T-cell (primary cell): ENCODE measurements at regions not wholly inside any gene's neighbourhood (a gene's known extent, or its start where the extent isn't known, plus 50 kb on each side); places are given as distances from the start of the nearest gene placed in this dataset.

Experiments
- ATAC-seq, 4 experiments: fragments of 200-7000 bp in 3 of 4; fragments of 150-1000 bp in 1 of 4; cut with Tn5 transposase; replicated peaks in 1 of 4; 1 replicate in 3 of 4; 2 replicates in 1 of 4; pipeline ENCODE4 v1.10.0; 2021; ENCODE audit warnings: moderate library complexity in 3 of 4, mild to moderate bottlenecking in 2 of 4, moderate number of reproducible peaks in 1 of 4
- CTCF ChIA-PET, 2 donors: fragments of 300-600 bp; sonication (Branson Sonifier 250); formaldehyde crosslinking; loops; one replicate each; lab custom pipeline; 2022; ENCODE audit warnings: antibody characterized with exemption in 2 of 2; lab: Charles Lee
- POLR2A ChIA-PET, 2 donors: fragments of 300-600 bp; sonication (Branson Sonifier 250); formaldehyde crosslinking; loops; one replicate each; lab custom pipeline; 2022; ENCODE audit warnings: antibody characterized with exemption in 2 of 2; lab: Charles Lee
- DNase-seq, 35 experiments: peaks; one replicate each; pipeline versions ENCODE4 v3.0.0 to v3.0.0-alpha.2; 2013 to 2023
- H3K27ac ChIP-seq: one replicate; pipeline ENCODE4 v1.5.1; 2013; ENCODE audit warnings: low read length
- H3K27me3 ChIP-seq, 2 experiments: replicated peaks in 1 of 2; 1 replicate in 1 of 2; 2 replicates in 1 of 2; pipeline versions ENCODE4 v1.6.1 to v1.7.0; 2013; ENCODE audit warnings: low read length in 1 of 2, mixed read lengths in 1 of 2; ENCODE audit not compliant: control insufficient read depth in 2 of 2, insufficient read depth in 2 of 2; ENCODE audit errors: extremely low read depth in 1 of 2
- H3K36me3 ChIP-seq, 2 donors: 1 replicate in 1 of 2; 2 replicates in 1 of 2; pipeline versions ENCODE4 v1.6.1 to v1.7.0; 2013; ENCODE audit warnings: low read length in 1 of 2; ENCODE audit not compliant: control insufficient read depth in 2 of 2, insufficient read depth in 1 of 2; ENCODE audit errors: extremely low read depth in 1 of 2
- H3K4me1 ChIP-seq, 2 experiments: 1 replicate in 1 of 2; 2 replicates in 1 of 2; pipeline versions ENCODE4 v1.6.1 to v1.7.0; 2013; ENCODE audit warnings: low read length in 2 of 2, mixed read lengths in 1 of 2; ENCODE audit not compliant: insufficient read depth in 2 of 2, control insufficient read depth in 1 of 2; ENCODE audit errors: extremely low read depth in 1 of 2
- H3K4me3 ChIP-seq, 2 donors: 1 replicate in 1 of 2; 2 replicates in 1 of 2; pipeline versions ENCODE4 v1.5.1 to v1.7.0; 2013; ENCODE audit warnings: mild to moderate bottlenecking in 2 of 2, low read length in 1 of 2, moderate library complexity in 1 of 2; ENCODE audit not compliant: control insufficient read depth in 1 of 2; ENCODE audit errors: extremely low read depth in 1 of 2
- H3K9me3 ChIP-seq: 2 replicates; pipeline ENCODE4 v1.7.0; 2013
- H3K27ac Mint-ChIP-seq, 2 donors: one replicate each; pipeline ENCODE4 v1.8.0; 2020 to 2021; ENCODE audit warnings: mild to moderate bottlenecking in 2 of 2, mixed read lengths in 2 of 2
- H3K27me3 Mint-ChIP-seq, 2 donors: one replicate each; pipeline ENCODE4 v1.8.0; 2021 to 2022; ENCODE audit warnings: mixed read lengths in 2 of 2
- H3K36me3 Mint-ChIP-seq: one replicate; pipeline ENCODE4 v1.8.0; 2021; ENCODE audit warnings: mixed read lengths
- H3K4me1 Mint-ChIP-seq, 3 donors: one replicate each; pipeline ENCODE4 v1.8.0; 2020 to 2022; ENCODE audit warnings: mixed read lengths in 3 of 3, mild to moderate bottlenecking in 1 of 3
- H3K4me3 Mint-ChIP-seq, 3 donors: one replicate each; pipeline ENCODE4 v1.8.0; 2020 to 2022; ENCODE audit warnings: mild to moderate bottlenecking in 3 of 3, mixed read lengths in 3 of 3, moderate library complexity in 3 of 3
- H3K9me3 Mint-ChIP-seq, 3 donors: one replicate each; pipeline ENCODE4 v1.8.0; 2020 to 2022; ENCODE audit warnings: mixed read lengths in 3 of 3
- WGBS: methylation state at CpG from one replicate; pipeline ENCODE4 v1.1.5; 2013; ENCODE audit warnings: missing lambda C conversion rate; ENCODE audit not compliant: insufficient coverage; 5-methylcytosine and 5-hydroxymethylcytosine counted together

DNA sequence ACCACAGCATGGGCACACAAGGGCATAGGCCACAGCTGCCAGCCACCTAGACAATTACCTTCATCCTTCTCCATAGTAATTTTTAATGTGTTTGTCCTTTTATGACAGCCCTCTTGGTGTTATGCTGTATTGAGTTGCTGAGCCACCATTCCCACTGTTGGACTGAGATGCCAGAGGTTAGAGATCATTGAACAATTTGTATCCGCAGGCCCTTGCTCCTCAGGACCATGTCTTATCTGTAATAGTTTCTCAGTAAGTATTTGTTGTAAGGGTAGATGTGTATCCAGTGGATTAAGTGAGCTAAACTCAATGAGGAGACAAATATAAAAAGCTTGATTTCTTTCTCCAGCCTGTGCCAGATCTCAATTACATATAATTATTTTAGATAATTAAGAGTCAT is 832.8 kb upstream of the ID2 start:
- peaks cover 6 to 11% (median 7%) of the 10 kb centered on the region in 3 donors for H3K4me1 Mint-ChIP-seq
- Histone ChIP-seq H3K27ac (no peak overlapping the region), H3K4me3 (no peak overlapping the region), H3K4me1 (no peaks in the 10 kb centered on the region), H3K9me3 (no peaks in the 10 kb centered on the region), H3K36me3 (no peaks in the 10 kb centered on the region), H3K27me3 (peaks cover 0 to 3% of the 10 kb centered on the region in 2 experiments)
- no peaks in the 10 kb centered on the region for H3K27me3 Mint-ChIP-seq
- no peaks in the 10 kb centered on the region for H3K9me3 Mint-ChIP-seq
- POLR2A ChIA-PET, result no interaction called here
- ATAC-seq (no peak), DNase-seq (no peak)
- H3K27ac Mint-ChIP-seq, result no peak overlapping the region
- no peaks in the 10 kb centered on the region for H3K36me3 Mint-ChIP-seq
- CTCF ChIA-PET, result no interaction called here
- no peak overlapping the region for H3K4me3 Mint-ChIP-seq
- WGBS, result no CpG with 5 or more reads among the region's 1 CpG

DNA sequence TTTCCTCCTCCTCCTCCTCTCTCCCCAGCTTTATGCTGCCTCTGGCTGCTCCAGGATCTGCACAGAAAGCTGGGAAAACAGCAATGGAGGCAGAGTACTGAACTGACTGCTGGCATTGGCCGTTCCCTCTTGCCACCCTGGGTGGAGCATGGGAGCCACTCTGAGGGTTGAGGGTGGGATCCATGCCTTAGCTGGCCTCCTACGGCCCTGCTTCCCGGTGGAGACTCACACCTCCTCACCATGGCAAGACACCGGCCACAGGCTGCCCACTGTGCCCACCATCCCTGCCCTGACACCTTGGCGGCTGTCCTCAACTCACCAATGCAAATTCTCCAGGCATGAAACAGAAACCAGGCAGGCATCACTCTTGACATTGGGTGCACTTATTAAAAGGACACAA is 832.3 kb upstream of the ID2 start:
- POLR2A ChIA-PET, result no interaction called here
- Mint-ChIP-seq H3K9me3 (no peaks in the 10 kb centered on the region), H3K27me3 (no peaks in the 10 kb centered on the region), H3K4me3 (no peak overlapping the region), H3K36me3 (no peaks in the 10 kb centered on the region), H3K4me1 (peaks cover 6 to 11% (median 7%) of the 10 kb centered on the region in 3 donors), H3K27ac (no peak overlapping the region)
- no peaks in the 10 kb centered on the region for H3K4me1 ChIP-seq
- WGBS, result 67% methylated on average over 3 of the region's 5 CpGs
- H3K4me3 ChIP-seq, result no peak overlapping the region
- H3K9me3 ChIP-seq, result no peaks in the 10 kb centered on the region
- CTCF ChIA-PET, result no interaction called here
- H3K27me3 ChIP-seq, result peaks cover 0 to 3% of the 10 kb centered on the region in 2 experiments
- no peak for ATAC-seq
- no peak for DNase-seq
- H3K27ac ChIP-seq, result no peak overlapping the region
- H3K36me3 ChIP-seq, result no peaks in the 10 kb centered on the region

- H3K27me3 Mint-ChIP-seq, result no peaks in the 10 kb centered on the region
- DNase-seq (no peak), ATAC-seq (no peak)
- H3K27ac Mint-ChIP-seq, result no peak overlapping the region
- no peak overlapping the region for H3K4me3 ChIP-seq
- 0% methylated on average over 1 of the region's 2 CpGs for WGBS
- no peaks in the 10 kb centered on the region for H3K36me3 Mint-ChIP-seq
- ChIA-PET CTCF (no interaction called here), POLR2A (no interaction called here)
- H3K27ac ChIP-seq, result no peak overlapping the region
- peaks cover 5 to 9% (median 5%) of the 10 kb centered on the region in 3 donors for H3K4me1 Mint-ChIP-seq
- H3K4me1 ChIP-seq, result no peaks in the 10 kb centered on the region
- H3K27me3 ChIP-seq, result peaks cover 0 to 3% of the 10 kb centered on the region in 2 experiments
- H3K4me3 Mint-ChIP-seq, result no peak overlapping the region
- H3K36me3 ChIP-seq, result no peaks in the 10 kb centered on the region
- H3K9me3 Mint-ChIP-seq, result no peaks in the 10 kb centered on the region
- no peaks in the 10 kb centered on the region for H3K9me3 ChIP-seq
These were observed 829.3 kb upstream of the ID2 start for GRCh38 chr2:7852546-7852945.

DNA sequence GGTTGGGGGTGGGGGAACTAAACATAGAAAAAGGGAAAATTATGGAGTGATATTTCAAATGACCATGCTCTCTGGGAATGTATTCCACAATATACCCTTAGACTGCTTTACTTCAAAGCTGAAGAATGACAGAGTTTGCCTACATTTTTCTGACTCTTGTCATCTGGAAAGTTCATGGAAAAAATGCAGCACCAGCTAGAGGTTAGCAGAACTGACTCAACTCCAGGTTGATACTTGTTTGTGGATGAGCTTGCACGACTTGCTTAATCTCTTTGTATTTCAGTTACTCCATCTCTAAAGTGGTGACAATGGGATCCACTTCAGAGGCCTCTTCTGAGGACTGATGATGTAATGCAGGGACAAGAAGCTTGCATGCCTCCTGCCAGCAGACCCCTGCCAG is 824.0 kb upstream of the ID2 start:
- POLR2A ChIA-PET, result no interaction called here
- WGBS, result no CpG with 5 or more reads among the region's 1 CpG
- no peaks in the 10 kb centered on the region for H3K27me3 ChIP-seq
- Mint-ChIP-seq H3K36me3 (no peaks in the 10 kb centered on the region), H3K27ac (no peak overlapping the region), H3K4me3 (no peak overlapping the region), H3K4me1 (no peaks in the 10 kb centered on the region), H3K27me3 (no peaks in the 10 kb centered on the region), H3K9me3 (no peaks in the 10 kb centered on the region)
- H3K27ac ChIP-seq, result no peak overlapping the region
- no peaks in the 10 kb centered on the region for H3K9me3 ChIP-seq
- no peaks in the 10 kb centered on the region for H3K4me1 ChIP-seq
- no peaks in the 10 kb centered on the region for H3K36me3 ChIP-seq
- ATAC-seq, result no peak
- CTCF ChIA-PET, result interaction anchor here in 1 of 2 donors (0.6 to 0.9 kb wide), 2 partner anchors 76 to 1956 kb away, joined by 3 read pairs; no protein-coding TSS in a partner anchor
- no peak overlapping the region for H3K4me3 ChIP-seq
- no peak for DNase-seq

- H3K9me3 Mint-ChIP-seq, result no peaks in the 10 kb centered on the region
- Histone ChIP-seq H3K4me3 (no peak overlapping the region), H3K36me3 (no peaks in the 10 kb centered on the region), H3K9me3 (no peaks in the 10 kb centered on the region), H3K27ac (no peak overlapping the region), H3K4me1 (no peaks in the 10 kb centered on the region), H3K27me3 (no peaks in the 10 kb centered on the region)
- no CpG with 5 or more reads among the region's 2 CpGs for WGBS
- H3K27ac Mint-ChIP-seq, result no peak overlapping the region
- CTCF ChIA-PET, result interaction anchor here in 1 of 2 donors (1.0 kb wide), 1 partner anchor 21 kb away, joined by 3 read pairs; no protein-coding TSS in a partner anchor
- no peaks in the 10 kb centered on the region for H3K27me3 Mint-ChIP-seq
- no peak overlapping the region for H3K4me3 Mint-ChIP-seq
- POLR2A ChIA-PET, result no interaction called here
- DNase-seq (no peak), ATAC-seq (no peak)
- no peaks in the 10 kb centered on the region for H3K36me3 Mint-ChIP-seq
- no peaks in the 10 kb centered on the region for H3K4me1 Mint-ChIP-seq
These were observed 823.2 kb upstream of the ID2 start for GRCh38 chr2:7858624-7859023.

GRCh38 chr2:7860693-7861092 is 821.2 kb upstream of the ID2 start:
- Mint-ChIP-seq H3K36me3 (no peaks in the 10 kb centered on the region), H3K27ac (no peak overlapping the region), H3K4me1 (no peaks in the 10 kb centered on the region), H3K9me3 (no peaks in the 10 kb centered on the region), H3K4me3 (no peak overlapping the region), H3K27me3 (no peaks in the 10 kb centered on the region)
- H3K27me3 ChIP-seq, result no peaks in the 10 kb centered on the region
- no peak overlapping the region for H3K27ac ChIP-seq
- H3K4me1 ChIP-seq, result no peaks in the 10 kb centered on the region
- no peak for DNase-seq
- H3K9me3 ChIP-seq, result no peaks in the 10 kb centered on the region
- ATAC-seq, result no peak
- no peak overlapping the region for H3K4me3 ChIP-seq
- WGBS, result 80% methylated on average over 1 of the region's 2 CpGs
- H3K36me3 ChIP-seq, result no peaks in the 10 kb centered on the region
- CTCF ChIA-PET, result no interaction called here
- POLR2A ChIA-PET, result no interaction called here
